ENCODE measurements at regions not wholly inside any gene's neighbourhood (a gene's known extent, or its start where the extent isn't known, plus 50 kb on each side); places are given as distances from the start of the nearest gene placed in this dataset.

DNA sequence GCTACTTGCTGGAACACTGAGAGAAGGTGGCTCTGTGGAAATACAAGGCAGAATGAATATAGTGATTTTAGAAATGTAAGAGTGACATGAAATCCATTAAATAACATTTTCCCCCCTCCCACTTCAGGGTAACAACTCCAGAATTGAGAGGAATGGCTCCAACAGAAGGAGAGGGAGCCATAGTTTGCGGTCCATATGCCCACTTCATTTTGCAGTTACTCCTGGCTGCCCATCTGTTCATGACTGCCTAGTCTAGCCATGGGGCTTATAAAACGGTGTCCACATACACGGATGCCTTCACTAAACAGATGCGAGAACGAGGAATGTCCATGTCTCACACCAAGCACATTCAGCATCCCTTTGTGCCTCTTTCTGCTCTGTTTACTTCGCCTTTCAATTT lies 186.7 kb downstream of the TMEM38B start:
- Histone ChIP-seq H3K4me3 (no peak overlapping the region), H3K9ac (no peak overlapping the region), H4K20me1 (no peaks in the 10 kb centered on the region), H3K36me3 (no peaks in the 10 kb centered on the region), H3K4me2 (no peak overlapping the region), H3K27me3 (no peaks in the 10 kb centered on the region), H3K27ac (no peak overlapping the region), H3K9me3 (no peaks in the 10 kb centered on the region), H3K4me1 (peaks cover 18% of the 10 kb centered on the region)
- TF ChIP-seq Cebpa-rat (IDR thresholded peaks at IDR 0.05) = no peak

DNA sequence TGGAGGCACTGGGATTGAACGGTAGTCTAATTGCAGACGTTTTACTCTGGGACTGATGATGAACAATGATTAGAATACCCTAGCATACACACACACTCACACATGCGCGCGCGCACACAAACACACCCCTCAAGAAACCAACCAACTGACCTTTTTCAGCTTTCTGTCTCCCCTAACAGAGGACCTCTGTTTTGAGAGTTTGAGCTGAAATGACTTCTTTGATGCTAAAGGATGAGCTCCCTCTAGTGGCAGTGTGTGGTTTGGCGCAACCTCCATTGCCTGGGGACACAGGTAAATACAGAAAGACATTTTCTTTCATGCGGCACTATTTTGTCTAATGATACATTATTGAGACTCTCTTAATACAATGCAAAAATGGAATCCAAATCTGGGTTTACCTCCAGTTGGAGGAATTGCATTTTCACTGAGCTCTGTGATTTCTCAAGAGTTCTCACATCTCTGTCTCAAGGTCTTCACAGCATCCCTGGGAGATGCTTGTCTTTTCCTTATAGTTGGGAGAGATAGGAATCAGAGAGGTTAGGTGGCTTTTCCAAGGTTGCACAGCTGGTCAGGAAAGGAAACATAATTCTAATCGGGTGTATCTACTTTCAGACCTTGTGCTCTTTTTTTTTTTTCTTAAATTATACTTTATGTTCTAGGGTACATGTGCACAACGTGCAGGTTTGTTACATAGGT lies 187.5 kb downstream of the TMEM38B start:
- peaks cover 16% of the 10 kb centered on the region for H3K4me1 ChIP-seq
- H3K27me3 ChIP-seq = no peaks in the 10 kb centered on the region
- H3K27ac ChIP-seq = no peak overlapping the region
- H3K9ac ChIP-seq = no peak overlapping the region
- H3K9me3 ChIP-seq = no peaks in the 10 kb centered on the region
- TF ChIP-seq Cebpa-rat (IDR thresholded peaks at IDR 0.05) = no peak
- H3K36me3 ChIP-seq = no peaks in the 10 kb centered on the region
- no peaks in the 10 kb centered on the region for H4K20me1 ChIP-seq
- H3K4me3 ChIP-seq = no peak overlapping the region
- H3K4me2 ChIP-seq = no peak overlapping the region

DNA sequence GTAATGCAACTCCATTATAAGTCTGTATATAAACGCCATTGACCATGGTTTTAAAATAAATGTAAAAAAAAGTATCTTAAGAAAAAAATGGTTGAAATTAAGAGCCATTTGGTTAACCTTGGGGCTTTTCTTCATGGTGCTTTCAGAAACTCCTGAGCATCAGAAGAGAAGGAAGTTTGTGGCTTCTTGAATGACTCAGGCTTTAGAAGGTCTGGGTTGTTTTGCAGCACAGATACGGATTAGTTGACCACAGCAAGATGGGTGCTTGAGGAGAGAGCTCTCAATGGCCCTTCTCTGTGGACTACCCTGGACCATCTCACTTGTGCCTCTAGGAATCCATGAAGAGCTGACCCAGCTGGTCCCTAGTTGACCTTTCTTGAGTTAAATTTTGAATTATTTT lies 189.5 kb downstream of the TMEM38B start:
- Histone ChIP-seq H3K4me3 (no peak overlapping the region), H3K4me1 (no peaks in the 10 kb centered on the region), H3K9ac (no peak overlapping the region), H3K27me3 (no peaks in the 10 kb centered on the region), H3K27ac (no peak overlapping the region), H4K20me1 (no peaks in the 10 kb centered on the region), H3K9me3 (no peaks in the 10 kb centered on the region), H3K36me3 (no peaks in the 10 kb centered on the region), H3K4me2 (no peak overlapping the region)
- TF ChIP-seq Cebpa-rat (IDR thresholded peaks at IDR 0.05) = no peak

DNA sequence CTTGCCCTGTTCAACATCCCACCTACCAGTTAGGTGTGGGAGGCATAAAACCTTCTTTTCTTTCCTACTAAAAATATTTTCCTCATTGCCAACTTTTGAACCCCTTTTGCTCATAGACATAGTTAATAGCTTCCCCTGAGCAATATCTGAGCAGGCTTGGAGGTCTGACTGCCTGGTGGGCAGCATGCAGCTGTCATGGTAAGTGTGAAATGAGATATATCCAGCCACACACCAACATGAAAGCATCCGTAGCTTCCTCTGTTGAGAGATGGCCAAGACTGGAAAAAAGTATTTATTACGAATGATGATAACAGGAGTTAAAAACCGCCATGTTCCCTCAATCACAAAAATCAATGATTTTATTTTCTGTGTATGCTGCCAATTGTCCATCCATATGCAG lies 190.1 kb downstream of the TMEM38B start:
- TF ChIP-seq Cebpa-rat (IDR thresholded peaks at IDR 0.05) = no peak
- Histone ChIP-seq H4K20me1 (no peaks in the 10 kb centered on the region), H3K9me3 (no peaks in the 10 kb centered on the region), H3K4me3 (no peak overlapping the region), H3K27ac (no peak overlapping the region), H3K36me3 (no peaks in the 10 kb centered on the region), H3K4me2 (no peak overlapping the region), H3K4me1 (no peaks in the 10 kb centered on the region), H3K9ac (no peak overlapping the region), H3K27me3 (no peaks in the 10 kb centered on the region)

DNA sequence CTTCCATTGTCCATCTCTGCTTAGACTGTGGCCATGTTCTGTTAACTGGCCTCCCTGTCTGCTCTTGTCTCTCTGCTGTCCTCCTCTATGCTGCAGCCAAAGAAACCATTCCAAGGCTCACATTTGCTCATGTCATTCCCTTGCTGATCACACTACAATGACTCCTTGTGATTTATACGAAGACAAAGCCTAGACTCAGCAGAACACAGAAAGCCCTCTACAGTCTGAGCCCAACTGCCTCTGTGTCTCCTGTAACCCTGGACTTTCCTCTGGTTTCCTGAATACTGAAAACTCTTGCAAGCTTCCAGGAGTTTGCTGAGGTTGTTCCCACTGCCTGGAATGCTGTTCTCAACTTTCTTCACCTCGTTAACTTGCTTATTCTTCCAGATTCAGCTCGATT lies 191.8 kb downstream of the TMEM38B start:
- no peak for TF ChIP-seq Cebpa-rat (IDR thresholded peaks at IDR 0.05)
- no peak overlapping the region for H3K4me3 ChIP-seq
- no peak overlapping the region for H3K4me2 ChIP-seq
- no peaks in the 10 kb centered on the region for H3K9me3 ChIP-seq
- H3K27ac ChIP-seq = no peak overlapping the region
- H3K4me1 ChIP-seq = no peaks in the 10 kb centered on the region
- H3K36me3 ChIP-seq = no peaks in the 10 kb centered on the region
- no peak overlapping the region for H3K9ac ChIP-seq
- no peaks in the 10 kb centered on the region for H4K20me1 ChIP-seq
- H3K27me3 ChIP-seq = no peaks in the 10 kb centered on the region

DNA sequence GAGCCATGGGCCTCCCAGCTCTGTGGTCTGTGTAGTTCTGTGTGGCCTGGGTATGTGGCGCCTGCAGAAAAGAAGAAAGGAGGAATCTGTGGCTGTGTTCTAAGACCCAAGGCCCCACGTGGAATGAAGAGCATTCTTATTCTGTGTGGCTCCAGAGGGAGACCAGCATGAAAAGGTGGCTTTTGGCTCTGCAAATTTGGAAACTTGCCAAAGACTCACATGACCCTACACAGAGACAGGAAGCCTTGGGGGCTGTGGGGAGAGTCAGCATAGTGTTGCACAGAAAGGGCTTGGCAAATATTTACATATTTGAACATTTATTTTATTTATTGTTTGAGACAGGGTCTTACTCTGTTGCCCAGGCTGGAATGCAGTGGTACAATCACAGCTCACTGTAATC lies 193.3 kb downstream of the TMEM38B start:
- no peak overlapping the region for H3K27ac ChIP-seq
- TF ChIP-seq Cebpa-rat (IDR thresholded peaks at IDR 0.05) = no peak

DNA sequence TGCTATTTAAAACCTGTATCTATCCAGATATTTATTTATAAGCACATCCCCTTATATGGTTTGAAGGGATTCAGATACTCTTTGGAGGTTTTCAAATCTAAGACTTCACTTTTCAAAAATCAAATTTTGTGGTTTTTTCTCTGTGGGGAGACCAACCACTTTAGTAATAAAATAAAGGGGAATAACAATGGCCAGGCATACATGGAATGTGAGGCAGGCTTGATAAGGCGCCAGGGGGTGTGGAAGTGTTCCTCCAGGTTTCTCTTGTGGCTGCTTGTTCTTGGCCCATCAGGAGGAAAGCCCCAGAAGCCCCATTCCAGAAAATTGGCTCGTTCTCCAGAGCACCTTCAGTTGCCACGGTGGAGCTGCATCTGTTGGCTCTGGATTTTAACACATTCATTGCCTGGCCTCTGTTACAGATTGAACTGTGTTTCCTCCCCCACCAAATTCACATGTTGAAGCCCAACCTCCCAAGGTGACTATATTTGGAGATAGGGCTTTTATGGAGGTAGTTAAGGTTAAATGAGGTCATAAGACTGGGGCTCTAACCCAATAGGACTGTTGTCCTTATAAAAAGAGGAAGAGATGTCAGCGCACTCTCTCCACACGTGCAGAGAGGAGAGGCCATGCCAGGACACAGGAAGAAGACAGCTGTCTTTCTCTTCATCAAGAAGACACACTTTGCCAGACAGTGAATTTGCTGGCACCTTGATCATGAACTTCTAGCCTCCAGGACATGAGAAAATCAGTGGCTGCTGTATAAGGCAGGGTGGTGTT lies 195.9 kb downstream of the TMEM38B start:
- no peaks in the 10 kb centered on the region for H3K36me3 ChIP-seq
- no peak overlapping the region for H3K27ac ChIP-seq
- TF ChIP-seq Cebpa-rat (IDR thresholded peaks at IDR 0.05) = no peak
- no peak overlapping the region for H3K4me2 ChIP-seq
- H3K4me3 ChIP-seq = no peak overlapping the region
- no peaks in the 10 kb centered on the region for H3K27me3 ChIP-seq
- H4K20me1 ChIP-seq = no peaks in the 10 kb centered on the region
- H3K9ac ChIP-seq = no peak overlapping the region
- H3K4me1 ChIP-seq = no peaks in the 10 kb centered on the region
- no peaks in the 10 kb centered on the region for H3K9me3 ChIP-seq

More for the DNA sequence above, 193.3 kb downstream of the TMEM38B start:
- H3K36me3 ChIP-seq = no peaks in the 10 kb centered on the region
- H3K4me1 ChIP-seq = no peaks in the 10 kb centered on the region
- H4K20me1 ChIP-seq = no peaks in the 10 kb centered on the region
- H3K4me2 ChIP-seq = no peak overlapping the region
- H3K27me3 ChIP-seq = no peaks in the 10 kb centered on the region
- no peak overlapping the region for H3K4me3 ChIP-seq
- H3K9ac ChIP-seq = no peak overlapping the region
- no peaks in the 10 kb centered on the region for H3K9me3 ChIP-seq

DNA sequence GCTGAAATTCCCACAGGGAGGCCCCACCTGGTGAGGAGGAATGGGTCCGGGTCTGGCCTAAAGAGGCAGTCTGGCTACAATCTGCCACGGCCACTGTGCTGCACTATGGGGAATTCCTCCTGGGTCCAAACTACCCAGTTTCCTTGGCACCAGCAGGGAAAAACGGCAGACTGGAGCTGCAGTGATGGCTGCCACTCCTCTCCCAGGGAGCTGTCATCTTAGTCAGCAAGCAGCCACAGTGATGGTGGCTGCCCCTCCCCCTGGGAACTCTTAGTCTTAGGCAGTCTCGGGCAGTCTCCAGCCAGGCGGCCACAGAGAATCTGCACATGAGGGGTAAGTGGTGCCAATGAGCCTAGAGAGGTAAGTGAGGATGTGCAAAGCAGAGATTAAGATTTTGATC lies 205.8 kb downstream of the TMEM38B start:
- TF ChIP-seq Cebpa-rat (IDR thresholded peaks at IDR 0.05) = no peak
- Histone ChIP-seq H3K9me3 (no peaks in the 10 kb centered on the region), H3K27me3 (no peaks in the 10 kb centered on the region), H3K36me3 (no peaks in the 10 kb centered on the region), H3K4me1 (peaks cover 7% of the 10 kb centered on the region), H3K4me2 (no peak overlapping the region), H3K27ac (no peak overlapping the region), H3K4me3 (no peak overlapping the region), H4K20me1 (no peaks in the 10 kb centered on the region), H3K9ac (no peak overlapping the region)

DNA sequence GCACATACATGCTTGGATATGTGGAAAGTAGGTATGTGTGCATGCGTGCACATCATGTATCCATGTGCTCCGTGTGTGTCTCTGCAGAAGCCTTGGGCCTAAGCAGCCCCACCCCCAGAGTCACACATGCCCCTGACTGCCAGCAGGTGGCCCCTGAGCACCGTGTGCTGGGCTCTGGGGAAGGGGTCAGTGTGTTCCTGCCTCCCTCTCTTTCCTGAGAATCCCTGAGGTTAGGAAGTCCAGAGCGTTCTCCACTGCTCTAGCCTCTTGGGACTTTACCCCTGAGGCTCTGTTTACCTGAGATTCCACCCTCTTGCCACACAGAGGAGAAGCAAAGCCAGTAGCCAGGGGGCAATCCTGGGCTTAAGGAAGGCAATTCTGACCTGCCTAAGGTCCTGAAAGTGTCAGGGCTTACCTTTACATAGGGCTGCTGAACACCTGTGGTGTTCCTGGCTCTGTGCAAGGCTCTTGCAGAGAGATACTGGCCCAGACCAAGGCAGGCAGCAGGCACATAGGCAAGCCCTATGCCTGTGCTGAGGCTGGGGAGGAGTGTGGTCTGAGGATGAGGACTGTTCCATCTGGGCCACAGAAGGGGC lies 207.3 kb downstream of the TMEM38B start:
- H3K36me3 ChIP-seq = no peaks in the 10 kb centered on the region
- H3K27ac ChIP-seq = no peak overlapping the region
- no peak for TF ChIP-seq Cebpa-rat (IDR thresholded peaks at IDR 0.05)
- no peaks in the 10 kb centered on the region for H3K27me3 ChIP-seq
- H3K9me3 ChIP-seq = no peaks in the 10 kb centered on the region
- no peak overlapping the region for H3K4me2 ChIP-seq
- H3K4me1 ChIP-seq = peaks cover 7% of the 10 kb centered on the region
- H4K20me1 ChIP-seq = no peaks in the 10 kb centered on the region
- no peak overlapping the region for H3K4me3 ChIP-seq
- no peak overlapping the region for H3K9ac ChIP-seq

DNA sequence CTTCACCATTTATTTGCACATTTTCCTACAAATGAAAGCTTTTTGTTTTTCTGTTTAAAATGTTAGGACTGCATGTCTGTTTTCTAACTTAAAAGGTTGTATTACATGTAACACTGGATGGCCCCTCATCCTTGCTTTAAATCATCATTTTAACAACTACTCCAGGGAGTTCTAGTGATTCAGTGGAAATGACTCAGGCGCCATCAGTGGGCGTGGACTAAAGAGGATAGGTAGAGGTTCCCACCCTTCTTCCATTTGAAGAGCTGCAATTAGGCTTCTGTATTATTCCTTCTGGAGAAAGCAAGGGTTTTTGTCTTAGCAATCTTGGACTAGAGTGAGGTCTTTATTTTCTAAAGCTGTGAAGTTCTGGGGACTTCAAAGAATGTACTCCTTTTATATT lies 213.7 kb downstream of the TMEM38B start:
- no peaks in the 10 kb centered on the region for H4K20me1 ChIP-seq
- no peaks in the 10 kb centered on the region for H3K9me3 ChIP-seq
- H3K4me1 ChIP-seq = no peaks in the 10 kb centered on the region
- no peak overlapping the region for H3K4me2 ChIP-seq
- H3K36me3 ChIP-seq = no peaks in the 10 kb centered on the region
- H3K9ac ChIP-seq = no peak overlapping the region
- no peak for TF ChIP-seq Cebpa-rat (IDR thresholded peaks at IDR 0.05)
- H3K4me3 ChIP-seq = no peak overlapping the region
- no peak overlapping the region for H3K27ac ChIP-seq
- no peaks in the 10 kb centered on the region for H3K27me3 ChIP-seq
